IMR-90 (cell line): ENCODE measurements at regions not wholly inside any gene's neighbourhood (a gene's known extent, or its start where the extent isn't known, plus 50 kb on each side); places are given as distances from the start of the nearest gene placed in this dataset.

ENCODE experiments used
- ATAC-seq: fragments of 200-7000 bp; cut with Tn5 transposase; 2 replicates; pipeline ENCODE4 v1.9.1; 2020; ENCODE audit warnings: low read depth, mild to moderate bottlenecking, moderate library complexity
- BruUV-seq: library from RNA; stranded (reverse); fragments of 400-500 nt; replicated peaks from 2 replicates; lab custom pipeline; 2021; lab: Mats Ljungman, UMichigan
- CTCF ChIA-PET: fragments of 300-600 bp; formaldehyde crosslinking; extraction: SDS; loops from one replicate; lab custom pipeline; 2021; ENCODE audit warnings: antibody characterized with exemption; lab: Yijun Ruan, JAX
- POLR2A ChIA-PET: fragments of 300-600 bp; sonication (Branson Sonifier 250); formaldehyde crosslinking; loops from one replicate; lab custom pipeline; 2022; ENCODE audit warnings: antibody characterized with exemption; ENCODE audit not compliant: unreplicated experiment; lab: Charles Lee
- DNase-seq: peaks from one replicate; pipeline ENCODE4 v3.0.0; 2013
- H2AFZ ChIP-seq: replicated peaks from 2 replicates; pipeline ENCODE3; 2013; ENCODE audit warnings: low read length, mild to moderate bottlenecking; ENCODE audit not compliant: poor library complexity
- H2AK5ac ChIP-seq: 2 replicates; pipeline ENCODE4 v1.6.1; 2013; ENCODE audit warnings: low read depth, low read length, inconsistent platforms
- H2AK9ac ChIP-seq: replicated peaks from 2 replicates; pipeline ENCODE3; 2013; ENCODE audit warnings: mild to moderate bottlenecking, low read depth, low read length, moderate library complexity; ENCODE audit not compliant: poor library complexity
- H2BK120ac ChIP-seq: 2 replicates; pipeline ENCODE4 v1.6.1; 2013; ENCODE audit warnings: low read depth, low read length, inconsistent platforms
- H2BK15ac ChIP-seq: 3 replicates; pipeline ENCODE4 v1.6.1; 2013; ENCODE audit warnings: low read depth, low read length, inconsistent platforms
- H2BK20ac ChIP-seq: 2 replicates; pipeline ENCODE4 v1.6.1; 2013; ENCODE audit warnings: low read depth, mild to moderate bottlenecking, inconsistent platforms, low read length, moderate library complexity
- H2BK5ac ChIP-seq: 2 replicates; pipeline ENCODE4 v1.6.1; 2013; ENCODE audit warnings: mild to moderate bottlenecking, low read depth, low read length, inconsistent platforms; ENCODE audit not compliant: poor library complexity, severe bottlenecking
- H3K14ac ChIP-seq: replicated peaks from 2 replicates; pipeline ENCODE4 v1.6.1; 2013; ENCODE audit warnings: low read depth, low read length, inconsistent platforms
- H3K18ac ChIP-seq: 2 replicates; pipeline ENCODE4 v1.6.1; 2013; ENCODE audit warnings: low read depth, low read length, control low read depth
- H3K23ac ChIP-seq: 2 replicates; pipeline ENCODE4 v1.6.1; 2013; ENCODE audit warnings: low read depth, low read length, inconsistent platforms
- H3K27ac ChIP-seq: 2 replicates; pipeline ENCODE4 v1.5.1; 2013; ENCODE audit warnings: mild to moderate bottlenecking, control low read depth, low read length; ENCODE audit not compliant: insufficient read depth
- H3K27me3 ChIP-seq: 2 replicates; pipeline ENCODE4 v1.6.1; 2013; ENCODE audit warnings: low read length; ENCODE audit not compliant: control insufficient read depth, insufficient read depth
- H3K36me3 ChIP-seq: 2 replicates; pipeline ENCODE4 v1.6.1; 2013; ENCODE audit warnings: low read length, mixed read lengths; ENCODE audit not compliant: control insufficient read depth, insufficient read depth
- H3K4ac ChIP-seq: 2 replicates; pipeline ENCODE4 v1.6.1; 2013; ENCODE audit warnings: low read depth, low read length, inconsistent platforms
- H3K4me1 ChIP-seq: 2 replicates; pipeline ENCODE4 v1.6.1; 2013; ENCODE audit warnings: low read length, mixed read lengths; ENCODE audit not compliant: control insufficient read depth, insufficient read depth
- H3K4me2 ChIP-seq: 2 replicates; pipeline ENCODE4 v1.6.1; 2013; ENCODE audit warnings: low read depth, mild to moderate bottlenecking, control low read depth, low read length, moderate library complexity
- H3K4me3 ChIP-seq: 2 replicates; pipeline ENCODE4 v1.5.1; 2013; ENCODE audit warnings: low read depth, mild to moderate bottlenecking, control low read depth, low read length, moderate library complexity; ENCODE audit not compliant: insufficient read depth
- H3K56ac ChIP-seq: 2 replicates; pipeline ENCODE4 v1.6.1; 2013; ENCODE audit warnings: low read length, inconsistent platforms; ENCODE audit not compliant: insufficient read depth; ENCODE audit errors: extremely low read depth
- H3K79me1 ChIP-seq, 2 experiments: 2 replicates each; pipeline ENCODE4 v1.6.1; 2013; ENCODE audit warnings: low read length in 2 of 2, inconsistent platforms in 1 of 2, low read depth in 1 of 2
- H3K9ac ChIP-seq: 2 replicates; pipeline ENCODE4 v1.6.1; 2013; ENCODE audit warnings: low read depth, low read length, control low read depth
- H3K9me1 ChIP-seq: 2 replicates; pipeline ENCODE4 v1.6.1; 2013; ENCODE audit warnings: low read length, inconsistent platforms; ENCODE audit not compliant: insufficient read depth
- H3K9me3 ChIP-seq: 2 replicates; pipeline ENCODE4 v1.6.1; 2013; ENCODE audit warnings: low read length; ENCODE audit not compliant: control insufficient read depth, insufficient read depth
- H4K20me1 ChIP-seq: 2 replicates; pipeline ENCODE4 v1.6.1; 2013; ENCODE audit warnings: low read length, inconsistent platforms; ENCODE audit not compliant: insufficient read depth
- H4K5ac ChIP-seq: 2 replicates; pipeline ENCODE4 v1.6.1; 2013; ENCODE audit warnings: mild to moderate bottlenecking, low read depth, low read length, control low read depth
- H4K8ac ChIP-seq, 2 experiments: 2 replicates each; pipeline ENCODE4 v1.6.1; 2013; ENCODE audit warnings: low read depth in 2 of 2, low read length in 2 of 2, control low read depth in 1 of 2, inconsistent platforms in 1 of 2
- H4K91ac ChIP-seq: 2 replicates; pipeline ENCODE4 v1.6.1; 2013; ENCODE audit warnings: low read depth, low read length, inconsistent platforms; ENCODE audit not compliant: insufficient read depth
- BHLHE40 ChIP-seq: fragments of 150-350 bp; IDR thresholded peaks from 2 replicates; pipeline ENCODE4 v1.6.1; 2016; ENCODE audit warnings: mild to moderate bottlenecking, low read depth, low read length
- CHD1 ChIP-seq: IDR thresholded peaks from 2 replicates; pipeline ENCODE4 v1.6.1; 2012; ENCODE audit warnings: low read depth, low read length, improper control_type of control experiment
- FOS ChIP-seq: fragments of 150-350 bp; IDR thresholded peaks from 2 replicates; pipeline ENCODE4 v1.6.1; 2016; ENCODE audit warnings: low read depth, low read length
- MAFK ChIP-seq: IDR thresholded peaks from 2 replicates; pipeline ENCODE4 v1.6.1; 2012; ENCODE audit warnings: low read depth, low read length, improper control_type of control experiment
- NFE2L2 ChIP-seq: fragments of 150-350 bp; IDR thresholded peaks from 2 replicates; pipeline ENCODE4 v1.6.1; 2016; ENCODE audit warnings: low read depth, mild to moderate bottlenecking, low read length
- POLR2A ChIP-seq: IDR thresholded peaks from 2 replicates; pipeline ENCODE4 v1.6.1; 2012; ENCODE audit warnings: mild to moderate bottlenecking, low read depth, low read length
- RAD21 ChIP-seq: IDR thresholded peaks from 2 replicates; pipeline ENCODE4 v1.6.1; 2012; ENCODE audit warnings: low read length, improper control_type of control experiment
- RFX5 ChIP-seq: IDR thresholded peaks from 2 replicates; pipeline ENCODE4 v1.8.0; 2012; ENCODE audit warnings: low read depth, mild to moderate bottlenecking, low read length, moderate library complexity
- SMC3 ChIP-seq: fragments of 150-350 bp; IDR thresholded peaks from 2 replicates; pipeline ENCODE4 v1.6.1; 2016; ENCODE audit warnings: low read depth, mild to moderate bottlenecking, antibody characterized with exemption, low read length, moderate library complexity
- WGBS, 2 experiments: methylation state at CpG; one replicate each; pipeline versions ENCODE4 v1.1.5 to v1.1.7; 2013; ENCODE audit warnings: missing lambda C conversion rate in 2 of 2; ENCODE audit not compliant: insufficient read length in 1 of 2; ENCODE audit errors: extremely low coverage in 2 of 2; 5-methylcytosine and 5-hydroxymethylcytosine counted together
- dilution Hi-C: fragments of 300-500 bp; cut with HindIII; formaldehyde crosslinking; loops from one replicate; pipeline ENCODE4 v1.14.3; 2018; ENCODE audit warnings: low sequenced_read_pairs; ENCODE audit not compliant: unreplicated experiment
- in situ Hi-C: fragments of 300-500 bp; cut with MboI; formaldehyde crosslinking; loops from 3 replicates; pipeline ENCODE4 v1.14.3; 2019; ENCODE audit warnings: low sequenced_read_pairs, inconsistent platforms, mixed read lengths
- intact Hi-C: fragments of 100-400 bp; cut with micrococcal nuclease; formaldehyde crosslinking; loops from 2 replicates; pipeline ENCODE4 v1.10.0; 2022
- TF ChIP-seq, protein P1 (sequence below): conservative IDR thresholded peaks from 2 replicates; pipeline ENCODE4 v1.5.1; 2012; ENCODE audit warnings: mild to moderate bottlenecking, low read depth, low read length, improper control_type of control experiment
- TF ChIP-seq, protein P2 (sequence below): fragments of 150-350 bp; IDR thresholded peaks from 2 replicates; pipeline ENCODE4 v1.6.1; 2016; ENCODE audit warnings: low read depth, mild to moderate bottlenecking, low read length, moderate library complexity, borderline replicate concordance

DNA sequence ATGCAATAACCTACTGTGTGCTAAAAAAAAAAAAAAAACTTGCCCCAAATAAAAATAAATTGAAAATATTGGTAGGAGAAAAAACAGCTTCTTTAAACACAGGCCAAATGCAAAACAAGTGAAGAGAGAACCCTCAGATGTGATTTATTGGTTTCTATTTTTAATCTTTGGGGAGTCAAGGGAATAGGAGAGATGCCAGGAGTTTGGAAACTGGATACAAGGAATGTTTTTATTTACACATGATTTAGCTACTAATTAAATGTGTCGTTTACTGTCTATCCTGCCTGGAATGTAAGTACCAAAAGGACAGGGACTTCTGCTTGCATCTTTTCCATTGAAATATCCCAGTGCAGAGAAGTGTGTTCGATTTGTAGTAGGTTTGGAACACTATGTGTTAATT, 810.7 kb downstream of the MAFB start:
- Histone ChIP-seq H4K5ac (no peak overlapping the region), H3K79me1 (no peaks in the 10 kb centered on the region), H3K14ac (no peak overlapping the region), H3K4ac (no peak overlapping the region), H4K91ac (no peak overlapping the region), H3K27me3 (0 out of 2 replicates have a peak, but pooled peaks cover 3% of the 10 kb centered on the region), H3K27ac (no peak overlapping the region), H3K56ac (no peak overlapping the region), H3K23ac (no peak overlapping the region), H2BK120ac (no peak overlapping the region), H3K18ac (no peak overlapping the region), H2BK20ac (no peak overlapping the region), H3K4me1 (no peaks in the 10 kb centered on the region), H2AK9ac (no peak overlapping the region), H2AK5ac (no peak overlapping the region), H3K36me3 (no peaks in the 10 kb centered on the region), H4K20me1 (no peaks in the 10 kb centered on the region), H2AFZ (no peak overlapping the region), H3K9ac (no peak overlapping the region), H4K8ac (no peak overlapping the region), H3K9me3 (no peaks in the 10 kb centered on the region), H2BK5ac (no peak overlapping the region), H2BK15ac (no peak overlapping the region), H3K9me1 (no peaks in the 10 kb centered on the region), H3K4me2 (no peak overlapping the region), H3K4me3 (no peak overlapping the region)
- no CpG with 5 or more reads among the region's 2 CpGs for WGBS, 2 experiments
- intact Hi-C loops (no loop called here), dilution Hi-C loops (no loop called here), in situ Hi-C loops (loop anchor here (25.0 kb wide), 1 partner anchor 809 kb away; the partner anchor contains the start of gene MAFB)
- POLR2A ChIA-PET: no interaction called here
- ATAC-seq (no peak), DNase-seq (no peak)
- BruUV-seq: no TSS peak
- CTCF ChIA-PET: interaction anchor here (0.6 to 1.1 kb wide), 3 partner anchors 16 to 26 kb away, joined by 3 to 4 read pairs (median 3); no protein-coding TSS in a partner anchor
- TF ChIP-seq NFE2L2 (no peak), RFX5 (no peak), MAFK (no peak), FOS (no peak), RAD21 (no peak), POLR2A (no peak), SMC3 (no peak), CHD1 (no peak), BHLHE40 (no peak)
- TF ChIP-seq, protein P1, sequence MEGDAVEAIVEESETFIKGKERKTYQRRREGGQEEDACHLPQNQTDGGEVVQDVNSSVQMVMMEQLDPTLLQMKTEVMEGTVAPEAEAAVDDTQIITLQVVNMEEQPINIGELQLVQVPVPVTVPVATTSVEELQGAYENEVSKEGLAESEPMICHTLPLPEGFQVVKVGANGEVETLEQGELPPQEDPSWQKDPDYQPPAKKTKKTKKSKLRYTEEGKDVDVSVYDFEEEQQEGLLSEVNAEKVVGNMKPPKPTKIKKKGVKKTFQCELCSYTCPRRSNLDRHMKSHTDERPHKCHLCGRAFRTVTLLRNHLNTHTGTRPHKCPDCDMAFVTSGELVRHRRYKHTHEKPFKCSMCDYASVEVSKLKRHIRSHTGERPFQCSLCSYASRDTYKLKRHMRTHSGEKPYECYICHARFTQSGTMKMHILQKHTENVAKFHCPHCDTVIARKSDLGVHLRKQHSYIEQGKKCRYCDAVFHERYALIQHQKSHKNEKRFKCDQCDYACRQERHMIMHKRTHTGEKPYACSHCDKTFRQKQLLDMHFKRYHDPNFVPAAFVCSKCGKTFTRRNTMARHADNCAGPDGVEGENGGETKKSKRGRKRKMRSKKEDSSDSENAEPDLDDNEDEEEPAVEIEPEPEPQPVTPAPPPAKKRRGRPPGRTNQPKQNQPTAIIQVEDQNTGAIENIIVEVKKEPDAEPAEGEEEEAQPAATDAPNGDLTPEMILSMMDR: no peak
- TF ChIP-seq, protein P2, sequence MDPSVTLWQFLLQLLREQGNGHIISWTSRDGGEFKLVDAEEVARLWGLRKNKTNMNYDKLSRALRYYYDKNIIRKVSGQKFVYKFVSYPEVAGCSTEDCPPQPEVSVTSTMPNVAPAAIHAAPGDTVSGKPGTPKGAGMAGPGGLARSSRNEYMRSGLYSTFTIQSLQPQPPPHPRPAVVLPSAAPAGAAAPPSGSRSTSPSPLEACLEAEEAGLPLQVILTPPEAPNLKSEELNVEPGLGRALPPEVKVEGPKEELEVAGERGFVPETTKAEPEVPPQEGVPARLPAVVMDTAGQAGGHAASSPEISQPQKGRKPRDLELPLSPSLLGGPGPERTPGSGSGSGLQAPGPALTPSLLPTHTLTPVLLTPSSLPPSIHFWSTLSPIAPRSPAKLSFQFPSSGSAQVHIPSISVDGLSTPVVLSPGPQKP: no peak
